ENCODE measurements at regions not wholly inside any gene's neighbourhood (a gene's known extent, or its start where the extent isn't known, plus 50 kb on each side); places are given as distances from the start of the nearest gene placed in this dataset.

- no peak for TF ChIP-seq EZH2 (IDR thresholded peaks at IDR 0.05; ENCODE audit: borderline replicate concordance, control insufficient read depth, low read depth, low read length)
- TF ChIP-seq HCFC1 (IDR thresholded peaks at IDR 0.05; ENCODE audit: low read length), result no peak
Measured at GRCh38 chr3:74135808-74136207, 478.7 kb downstream of the CNTN3 start.

Measured in GM12878 (cell line).